ENCODE measurements at regions not wholly inside any gene's neighbourhood (a gene's known extent, or its start where the extent isn't known, plus 50 kb on each side); places are given as distances from the start of the nearest gene placed in this dataset.

GRCh38 chr3:107894998-107895397, 195.8 kb downstream of the CD47 start:
- no peak for DNase-seq

GRCh38 chr3:107892955-107893624, 197.7 kb downstream of the CD47 start:
- no peak for DNase-seq

- DNase-seq = no peak
These were observed 205.9 kb downstream of the CD47 start for GRCh38 chr3:107884719-107885460.

- DNase-seq = no peak
These were observed 206.8 kb downstream of the CD47 start for GRCh38 chr3:107884028-107884427.

- no peak for DNase-seq
These were observed 207.9 kb downstream of the CD47 start for GRCh38 chr3:107882881-107883280.

GRCh38 chr3:107882261-107882660, 208.6 kb downstream of the CD47 start:
- DNase-seq = no peak

- DNase-seq = no peak
These were observed 209.3 kb downstream of the CD47 start for GRCh38 chr3:107881509-107881908.

- no peak for DNase-seq
These were observed 210.1 kb downstream of the CD47 start for GRCh38 chr3:107880702-107881101.

- no peak for DNase-seq
These were observed 212.9 kb downstream of the CD47 start for GRCh38 chr3:107877936-107878335.

- no peak for DNase-seq
These were observed 219.7 kb downstream of the CD47 start for GRCh38 chr3:107870943-107871638.

GRCh38 chr3:107870096-107870495, 220.7 kb downstream of the CD47 start:
- no peak for DNase-seq

- no peak for DNase-seq
These were observed 222.4 kb downstream of the CD47 start for GRCh38 chr3:107868449-107868848.

GRCh38 chr3:107861904-107862303, 228.9 kb downstream of the CD47 start:
- no peak for DNase-seq

- no peak for DNase-seq
These were observed 229.4 kb downstream of the CD47 start for GRCh38 chr3:107861422-107861821.
